ENCODE measurements at regions not wholly inside any gene's neighbourhood (a gene's known extent, or its start where the extent isn't known, plus 50 kb on each side); places are given as distances from the start of the nearest gene placed in this dataset.
"Not testable (repeated sequence)": the region's sequence is repeated elsewhere in the genome, so short reads cannot be mapped to it uniquely, and the experiment has no call there.

DNA sequence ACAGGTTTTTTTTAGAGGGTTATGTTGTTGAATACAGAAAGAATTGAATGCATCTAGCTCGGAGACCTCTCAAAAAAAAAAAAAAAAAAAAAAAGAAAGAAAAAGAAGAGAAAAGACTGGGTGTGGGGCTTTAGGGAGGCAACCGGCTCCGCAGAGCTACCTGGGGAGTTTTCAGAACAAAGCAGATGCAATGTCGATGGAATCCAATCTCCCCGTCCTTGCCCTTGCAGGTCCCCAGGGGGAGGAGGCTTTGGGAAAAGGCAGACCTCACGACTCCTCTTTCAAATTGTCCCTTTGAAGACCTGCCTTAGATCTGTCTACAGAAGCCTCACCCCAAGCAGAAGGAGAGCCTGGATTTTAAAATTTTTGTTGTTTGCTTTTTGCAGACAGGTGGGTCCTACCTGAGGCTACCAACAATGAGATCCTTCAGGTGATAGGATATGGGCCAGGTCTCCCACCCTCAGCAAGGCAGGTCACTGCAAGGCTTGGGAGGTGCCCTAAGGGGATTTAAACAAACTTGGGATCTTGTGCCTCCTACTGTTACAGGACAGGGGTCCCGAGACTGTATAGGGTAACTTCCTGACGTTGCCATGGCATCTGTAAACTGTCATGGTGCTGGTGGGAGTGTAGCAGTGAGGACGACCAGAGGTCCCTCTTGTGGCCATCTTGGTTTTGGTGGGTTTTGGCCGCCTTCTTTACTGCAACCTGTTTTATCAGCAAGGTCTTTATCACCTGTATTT lies 75.2 kb upstream of the PRKX start:
- Histone ChIP-seq H3K36me3 (replicated peaks in 1 of 2; ENCODE audit: insufficient read depth in 1 of 2, low read depth in 2 of 2) (no peaks in the 10 kb centered on the region), H3K27me3 (no peaks in the 10 kb centered on the region), H3K4me3 (no peak overlapping the region), H3K27ac (no peak overlapping the region), H3K4me1 (no peaks in the 10 kb centered on the region), H3K9me3 (no peaks in the 10 kb centered on the region)
- TF ChIP-seq, protein P1, sequence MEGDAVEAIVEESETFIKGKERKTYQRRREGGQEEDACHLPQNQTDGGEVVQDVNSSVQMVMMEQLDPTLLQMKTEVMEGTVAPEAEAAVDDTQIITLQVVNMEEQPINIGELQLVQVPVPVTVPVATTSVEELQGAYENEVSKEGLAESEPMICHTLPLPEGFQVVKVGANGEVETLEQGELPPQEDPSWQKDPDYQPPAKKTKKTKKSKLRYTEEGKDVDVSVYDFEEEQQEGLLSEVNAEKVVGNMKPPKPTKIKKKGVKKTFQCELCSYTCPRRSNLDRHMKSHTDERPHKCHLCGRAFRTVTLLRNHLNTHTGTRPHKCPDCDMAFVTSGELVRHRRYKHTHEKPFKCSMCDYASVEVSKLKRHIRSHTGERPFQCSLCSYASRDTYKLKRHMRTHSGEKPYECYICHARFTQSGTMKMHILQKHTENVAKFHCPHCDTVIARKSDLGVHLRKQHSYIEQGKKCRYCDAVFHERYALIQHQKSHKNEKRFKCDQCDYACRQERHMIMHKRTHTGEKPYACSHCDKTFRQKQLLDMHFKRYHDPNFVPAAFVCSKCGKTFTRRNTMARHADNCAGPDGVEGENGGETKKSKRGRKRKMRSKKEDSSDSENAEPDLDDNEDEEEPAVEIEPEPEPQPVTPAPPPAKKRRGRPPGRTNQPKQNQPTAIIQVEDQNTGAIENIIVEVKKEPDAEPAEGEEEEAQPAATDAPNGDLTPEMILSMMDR (IDR thresholded peaks at IDR 0.05) = no peak
- no peak for TF ChIP-seq POLR2A (IDR thresholded peaks at IDR 0.05)
- ATAC-seq (no peak), DNase-seq (no peak)
- 11 to 15% methylated on average over 8 of the region's 10 CpGs for WGBS, 2 donors
- intact Hi-C loops (cut with DNase I) = no loop called here

DNA sequence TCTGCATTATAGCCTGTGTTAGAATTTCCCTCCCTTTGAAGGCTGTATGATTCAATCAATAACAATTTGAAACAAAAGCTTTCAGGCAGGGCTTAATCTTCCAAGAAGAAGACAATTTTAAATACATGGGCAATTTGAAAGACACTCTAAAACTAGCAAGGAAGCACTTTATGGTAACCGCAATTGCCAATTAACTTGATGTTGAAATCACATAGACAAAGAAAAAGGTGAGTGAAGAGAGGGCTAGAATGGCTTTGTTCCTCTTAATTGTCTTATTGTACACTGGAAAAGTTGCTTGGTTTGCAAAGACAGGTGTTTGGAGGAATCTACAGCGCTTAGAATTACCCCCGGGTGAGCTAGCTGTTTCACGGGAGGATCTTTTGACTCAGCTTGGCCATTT lies 74.4 kb upstream of the PRKX start:
- DNase-seq (no peak), ATAC-seq (no peak)
- no peaks in the 10 kb centered on the region for H3K9me3 ChIP-seq
- no peaks in the 10 kb centered on the region for H3K4me1 ChIP-seq
- H3K27me3 ChIP-seq = no peaks in the 10 kb centered on the region
- no peak overlapping the region for H3K27ac ChIP-seq
- H3K36me3 ChIP-seq (replicated peaks in 1 of 2; ENCODE audit: insufficient read depth in 1 of 2, low read depth in 2 of 2) = no peaks in the 10 kb centered on the region
- 38 to 46% methylated on average over 4 of the region's 4 CpGs for WGBS, 2 donors
- intact Hi-C loops (cut with DNase I) = no loop called here
- no peak overlapping the region for H3K4me3 ChIP-seq
- TF ChIP-seq POLR2A (IDR thresholded peaks at IDR 0.05) = no peak
- TF ChIP-seq, protein P1 (IDR thresholded peaks at IDR 0.05) = no peak

DNA sequence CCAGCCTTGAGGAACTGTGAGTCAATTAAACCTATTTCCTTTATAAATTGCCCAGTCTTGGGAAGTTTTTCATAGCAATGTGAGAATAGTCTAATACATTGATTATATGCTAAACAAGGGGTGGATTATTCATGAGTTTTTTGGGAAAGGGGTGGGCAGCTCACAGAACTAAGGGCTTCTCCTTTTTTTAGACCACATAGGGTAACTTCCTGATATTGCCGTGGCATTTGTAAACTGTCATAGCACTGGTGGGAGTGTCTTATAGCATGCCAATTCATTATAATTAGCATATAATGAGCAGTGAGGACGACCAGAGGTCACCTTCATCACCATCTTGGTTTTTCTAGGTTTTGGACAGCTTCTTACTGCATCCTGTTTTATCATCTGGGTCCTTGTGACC lies 72.4 kb upstream of the PRKX start:
- H3K4me1 ChIP-seq; H3K4me3 ChIP-seq; H3K9me3 ChIP-seq; H3K36me3 ChIP-seq (replicated peaks in 1 of 2; ENCODE audit: insufficient read depth in 1 of 2, low read depth in 2 of 2); ATAC-seq; intact Hi-C loops (cut with DNase I); H3K27me3 ChIP-seq; H3K27ac ChIP-seq; DNase-seq: not testable (repeated sequence)
- 48 to 58% methylated on average over 2 of the region's 2 CpGs for WGBS, 2 donors

- no peaks in the 10 kb centered on the region for H3K4me1 ChIP-seq
- H3K27me3 ChIP-seq = no peaks in the 10 kb centered on the region
- H3K4me3 ChIP-seq = no peak overlapping the region
- intact Hi-C loops (cut with DNase I) = no loop called here
- 0 to 17% methylated on average over 1 of the region's 1 CpG for WGBS, 2 donors
- no peaks in the 10 kb centered on the region for H3K36me3 ChIP-seq (replicated peaks in 1 of 2; ENCODE audit: insufficient read depth in 1 of 2, low read depth in 2 of 2)
- H3K27ac ChIP-seq = no peak overlapping the region
- no peak for ATAC-seq
- no peak for TF ChIP-seq POLR2A (IDR thresholded peaks at IDR 0.05)
- TF ChIP-seq, protein P1 (IDR thresholded peaks at IDR 0.05) = no peak
- no peak for DNase-seq
- no peaks in the 10 kb centered on the region for H3K9me3 ChIP-seq
These were observed 67.1 kb upstream of the PRKX start for GRCh38 chrX:3780564-3780963.

DNA sequence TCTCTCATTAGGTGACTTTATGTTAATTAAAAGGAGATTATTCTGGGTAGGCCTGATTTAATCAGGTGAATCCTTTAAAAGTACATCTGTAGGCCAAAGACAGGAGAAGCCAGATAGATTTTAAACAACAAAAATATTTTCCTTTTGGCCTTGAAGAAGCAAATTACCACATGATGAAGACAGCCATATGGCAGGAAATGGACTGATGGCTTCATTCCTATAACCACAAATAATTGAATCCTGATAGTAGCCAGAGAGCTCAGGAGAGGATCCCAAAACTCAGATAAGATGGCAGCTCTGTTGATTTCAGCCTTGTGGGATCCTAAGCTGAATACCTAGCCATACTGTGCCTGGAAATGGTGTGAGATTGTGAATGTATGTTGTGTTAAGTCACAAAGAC lies 66.1 kb upstream of the PRKX start:
- no peak for TF ChIP-seq POLR2A (IDR thresholded peaks at IDR 0.05)
- TF ChIP-seq, protein P1 (IDR thresholded peaks at IDR 0.05) = no peak
- DNase-seq (no peak), ATAC-seq (no peak)
- Histone ChIP-seq H3K36me3 (replicated peaks in 1 of 2; ENCODE audit: insufficient read depth in 1 of 2, low read depth in 2 of 2) (no peaks in the 10 kb centered on the region), H3K9me3 (no peaks in the 10 kb centered on the region), H3K4me1 (no peaks in the 10 kb centered on the region), H3K4me3 (no peak overlapping the region), H3K27ac (no peak overlapping the region), H3K27me3 (no peaks in the 10 kb centered on the region)
- intact Hi-C loops (cut with DNase I) = no loop called here
